Right cardiac atrium (tissue), 5 donors: ENCODE measurements at regions not wholly inside any gene's neighbourhood (a gene's known extent, or its start where the extent isn't known, plus 50 kb on each side); places are given as distances from the start of the nearest gene placed in this dataset.

Source experiments
- ATAC-seq, 2 donors: fragments of 200-7000 bp; cut with Tn5 transposase; one replicate each; pipeline versions ENCODE4 v1.8.0 to v1.9.1; 2020; ENCODE audit warnings: moderate library complexity in 2 of 2, mild to moderate bottlenecking in 1 of 2
- DNase-seq, 3 donors: peaks; one replicate each; pipeline ENCODE4 v3.0.0-alpha.2; 2020
- H3K27ac ChIP-seq: one replicate; pipeline ENCODE4 v1.5.1; 2013; ENCODE audit warnings: mild to moderate bottlenecking, low read length, control low read depth, moderate library complexity
- H3K27me3 ChIP-seq: one replicate; pipeline ENCODE4 v1.6.1; 2013; ENCODE audit not compliant: control insufficient read depth, insufficient read depth
- H3K4me1 ChIP-seq: one replicate; pipeline ENCODE4 v1.6.1; 2013; ENCODE audit warnings: low read length; ENCODE audit not compliant: control insufficient read depth, insufficient read depth
- H3K4me3 ChIP-seq: one replicate; pipeline ENCODE4 v1.5.1; 2013; ENCODE audit warnings: low read length, control low read depth
- H3K9me3 ChIP-seq: one replicate; pipeline ENCODE4 v1.6.1; 2013; ENCODE audit warnings: low read length; ENCODE audit not compliant: control insufficient read depth
- WGBS: extraction: QIAGEN DNeasy Blood & Tissue Kit; methylation state at CpG from one replicate; pipeline ENCODE4 v1.1.7; 2013; 5-methylcytosine and 5-hydroxymethylcytosine counted together
- intact Hi-C, 4 donors: fragments of 100-400 bp; cut with DNase I; formaldehyde crosslinking; loops; one replicate each; pipeline versions ENCODE4 v1.11.0 to v1.14.0; 2022 to 2023
- donor health status: healthy with polysubstance abuse.
- donor health status: DM: no; HTN: yes; CAD: no.
- donor health status: DM: no; HTN: no; CAD: no.
- donor health status: DM: no; HTN: yes; CAD: no; lungs with severe emphysema.
- donor health status: DM: yes; HTN: yes; CAD: no.

DNA sequence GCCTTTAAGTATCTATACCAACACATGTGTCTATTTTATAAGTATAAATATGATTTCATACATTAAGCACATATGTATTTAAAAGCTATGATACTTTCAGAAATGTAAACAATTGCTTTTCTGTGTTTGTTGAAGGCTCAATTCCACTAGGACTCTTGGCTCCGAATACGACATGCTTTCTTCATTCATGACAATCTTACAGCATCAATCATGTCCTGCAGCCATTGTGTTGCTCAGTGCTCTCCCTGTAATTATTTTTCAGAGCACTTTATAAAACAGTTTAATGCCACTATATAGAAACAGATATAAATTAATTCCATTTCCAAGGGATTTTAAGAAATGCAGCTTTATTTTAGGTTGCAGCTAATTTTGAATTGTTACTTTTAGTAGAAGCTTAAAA lies 167.3 kb downstream of the TAF11L14 start:
- intact Hi-C loops = no loop called here

GRCh38 chr5:17802256-17802655 lies 168.0 kb downstream of the TAF11L14 start:
- ATAC-seq = no peak
- H3K4me1 ChIP-seq = no peaks in the 10 kb centered on the region
- 49% methylated on average over 3 of the region's 3 CpGs for WGBS
- intact Hi-C loops = no loop called here
- H3K27ac ChIP-seq = no peak overlapping the region
- no peak for DNase-seq
- H3K9me3 ChIP-seq = peaks cover 2% of the 10 kb centered on the region
- H3K4me3 ChIP-seq = no peak overlapping the region
- H3K27me3 ChIP-seq = no peaks in the 10 kb centered on the region

More for the DNA sequence above, 167.3 kb downstream of the TAF11L14 start:
- no peaks in the 10 kb centered on the region for H3K4me1 ChIP-seq
- no peak for ATAC-seq
- H3K4me3 ChIP-seq = no peak overlapping the region
- peaks cover 2% of the 10 kb centered on the region for H3K9me3 ChIP-seq
- WGBS = 72% methylated on average over 2 of the region's 2 CpGs
- H3K27ac ChIP-seq = no peak overlapping the region
- H3K27me3 ChIP-seq = no peaks in the 10 kb centered on the region
- no peak for DNase-seq

- DNase-seq (no peak), ATAC-seq (no peak)
- Histone ChIP-seq H3K4me3 (no peak overlapping the region), H3K4me1 (no peaks in the 10 kb centered on the region), H3K27ac (no peak overlapping the region), H3K9me3 (peaks cover 2% of the 10 kb centered on the region), H3K27me3 (no peaks in the 10 kb centered on the region)
- intact Hi-C loops = no loop called here
Measured at GRCh38 chr5:17803971-17804370, 169.7 kb downstream of the TAF11L14 start.

DNA sequence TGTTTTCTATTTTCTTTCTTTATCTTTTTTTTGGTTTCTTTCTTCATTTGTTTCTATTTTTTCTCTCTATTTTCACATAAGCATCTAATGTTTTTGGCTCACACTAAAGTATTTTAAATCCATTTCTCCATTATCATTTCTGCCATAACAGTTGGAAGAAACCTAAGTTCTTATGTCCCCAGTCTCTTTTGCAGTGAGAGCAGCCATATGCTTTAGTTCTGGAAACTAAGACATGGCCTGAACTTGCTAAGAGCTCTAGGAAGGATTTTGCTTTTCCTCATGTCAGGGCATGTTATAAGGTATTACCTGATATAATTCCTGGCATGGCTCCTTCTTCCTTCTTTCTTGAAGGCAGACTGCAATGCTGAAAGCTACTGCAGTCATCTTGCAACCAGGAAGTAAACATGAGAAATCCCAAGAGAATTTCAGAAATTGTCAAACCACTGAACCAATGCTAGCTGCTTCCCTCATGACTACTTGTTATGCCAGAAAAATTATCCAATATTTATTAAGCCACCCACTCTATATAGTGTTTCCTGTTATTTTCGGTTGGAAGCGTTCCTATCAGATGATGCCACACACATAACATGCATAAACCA lies 171.1 kb downstream of the TAF11L14 start:
- Histone ChIP-seq H3K4me1 (no peaks in the 10 kb centered on the region), H3K9me3 (peaks cover 2% of the 10 kb centered on the region), H3K4me3 (no peak overlapping the region), H3K27ac (no peak overlapping the region), H3K27me3 (no peaks in the 10 kb centered on the region)
- ATAC-seq = no peak
- WGBS = 74% methylated on average over 2 of the region's 2 CpGs
- intact Hi-C loops = no loop called here
- DNase-seq = no peak

GRCh38 chr5:17806818-17807468 lies 172.7 kb downstream of the TAF11L14 start:
- intact Hi-C loops = no loop called here
- no peaks in the 10 kb centered on the region for H3K27me3 ChIP-seq
- peaks cover 2% of the 10 kb centered on the region for H3K9me3 ChIP-seq
- no peak overlapping the region for H3K27ac ChIP-seq
- ATAC-seq (no peak), DNase-seq (no peak)
- WGBS = 74% methylated on average over 5 of the region's 5 CpGs
- H3K4me1 ChIP-seq = no peaks in the 10 kb centered on the region
- H3K4me3 ChIP-seq = no peak overlapping the region

DNA sequence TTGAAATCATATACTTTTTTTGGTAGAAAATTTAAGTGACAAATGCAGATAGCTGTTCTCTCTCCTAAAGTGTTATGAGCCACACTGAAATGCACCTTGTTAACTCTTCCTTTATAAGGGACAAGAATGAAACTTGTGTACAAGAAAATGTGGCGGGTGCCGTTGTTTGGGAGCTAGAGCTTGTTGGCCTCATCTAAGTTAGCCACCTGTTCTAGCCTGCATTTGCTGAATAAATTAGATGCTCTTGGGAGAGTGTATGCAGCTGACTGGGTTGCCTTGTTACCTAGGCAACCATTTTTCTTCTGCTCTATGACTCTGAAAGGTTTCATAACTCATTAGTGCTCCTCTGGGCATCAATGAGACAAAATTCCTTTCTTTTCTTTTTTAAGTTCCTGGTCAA lies 174.3 kb downstream of the TAF11L14 start:
- no peak for DNase-seq
- intact Hi-C loops = no loop called here
- H3K27ac ChIP-seq = no peak overlapping the region
- H3K4me3 ChIP-seq = no peak overlapping the region
- 86% methylated on average over 2 of the region's 2 CpGs for WGBS
- H3K4me1 ChIP-seq = no peaks in the 10 kb centered on the region
- no peaks in the 10 kb centered on the region for H3K9me3 ChIP-seq
- no peaks in the 10 kb centered on the region for H3K27me3 ChIP-seq
- no peak for ATAC-seq

DNA sequence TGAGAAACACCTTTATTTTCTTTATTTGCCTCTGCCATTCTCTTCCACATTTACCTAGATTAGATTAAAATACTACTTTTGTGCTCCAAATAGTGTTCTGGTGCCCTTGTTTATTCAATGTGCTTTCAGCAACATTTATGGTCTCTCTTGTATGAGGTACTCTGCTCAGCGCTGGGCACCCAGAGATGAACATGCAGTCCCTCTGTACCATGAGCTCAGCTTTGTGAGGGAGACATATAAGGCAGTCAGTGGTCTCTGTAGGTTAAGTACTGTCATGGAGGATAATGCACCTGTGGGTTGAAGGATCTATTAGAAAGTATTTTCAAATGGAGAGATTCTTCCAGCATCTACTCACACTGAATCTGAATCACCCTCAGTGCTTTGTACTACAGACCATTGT lies 176.5 kb downstream of the TAF11L14 start:
- ATAC-seq = no peak
- Histone ChIP-seq H3K4me3 (no peak overlapping the region), H3K27me3 (no peaks in the 10 kb centered on the region), H3K4me1 (no peaks in the 10 kb centered on the region), H3K9me3 (no peaks in the 10 kb centered on the region), H3K27ac (no peak overlapping the region)
- WGBS = 83% methylated on average over 1 of the region's 1 CpG
- DNase-seq = no peak
- intact Hi-C loops = no loop called here

DNA sequence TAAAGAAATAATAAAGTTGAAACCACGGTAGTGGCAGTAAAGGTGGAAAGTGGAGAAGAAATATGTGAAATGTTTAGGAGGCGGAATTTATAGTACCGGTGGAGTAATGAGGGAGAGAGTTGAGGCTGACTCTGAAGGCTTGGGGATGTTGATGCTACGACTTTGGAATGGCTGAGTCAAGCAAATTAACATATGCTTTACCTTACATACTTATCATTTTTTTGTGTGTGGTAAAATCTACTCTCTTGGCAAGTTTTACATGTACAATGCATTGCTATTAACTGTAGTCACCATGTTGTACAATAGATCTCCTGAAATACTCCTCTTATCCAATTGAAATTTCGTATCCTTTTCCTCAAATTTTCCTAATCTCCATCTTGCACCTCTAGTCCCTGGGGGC lies 179.0 kb downstream of the TAF11L14 start:
- no peak for DNase-seq
- intact Hi-C loops = no loop called here
- Histone ChIP-seq H3K4me3 (no peak overlapping the region), H3K27ac (no peak overlapping the region), H3K27me3 (no peaks in the 10 kb centered on the region), H3K4me1 (no peaks in the 10 kb centered on the region), H3K9me3 (peaks cover 1% of the 10 kb centered on the region)
- no peak for ATAC-seq
- WGBS = 82% methylated on average over 5 of the region's 5 CpGs

- Histone ChIP-seq H3K27me3 (no peaks in the 10 kb centered on the region), H3K4me3 (no peak overlapping the region), H3K9me3 (peaks cover 4% of the 10 kb centered on the region), H3K27ac (no peak overlapping the region), H3K4me1 (no peaks in the 10 kb centered on the region)
- DNase-seq = no peak
- ATAC-seq = no peak
- intact Hi-C loops = no loop called here
- 70% methylated on average over 1 of the region's 1 CpG for WGBS
Measured at GRCh38 chr5:17816505-17816904, 182.2 kb downstream of the TAF11L14 start.

GRCh38 chr5:17816944-17817343 lies 182.7 kb downstream of the TAF11L14 start:
- peaks cover 4% of the 10 kb centered on the region for H3K9me3 ChIP-seq
- ATAC-seq (no peak), DNase-seq (no peak)
- no peaks in the 10 kb centered on the region for H3K27me3 ChIP-seq
- no peaks in the 10 kb centered on the region for H3K4me1 ChIP-seq
- no peak overlapping the region for H3K27ac ChIP-seq
- intact Hi-C loops = no loop called here
- H3K4me3 ChIP-seq = no peak overlapping the region
- WGBS = 78% methylated on average over 2 of the region's 2 CpGs

DNA sequence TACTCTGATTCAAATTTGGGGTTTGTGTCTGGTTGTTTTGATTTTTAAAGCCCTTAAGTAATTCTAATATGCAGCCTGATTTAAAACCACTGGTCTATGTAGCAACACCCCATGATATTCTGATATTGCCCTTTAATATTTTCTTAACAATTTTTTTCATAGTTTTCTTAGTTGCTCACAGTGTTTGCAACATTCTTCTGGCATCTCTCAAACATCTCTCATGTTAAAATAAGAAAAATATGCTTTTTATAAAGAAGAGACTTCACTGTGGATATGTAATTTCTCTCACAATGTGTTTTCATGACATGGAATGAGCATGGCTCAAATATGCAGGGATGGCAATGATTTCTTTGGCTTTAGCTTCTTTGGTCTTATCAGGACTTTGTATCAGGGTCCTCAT lies 183.7 kb downstream of the TAF11L14 start:
- DNase-seq (no peak), ATAC-seq (no peak)
- H3K27me3 ChIP-seq = no peaks in the 10 kb centered on the region
- H3K27ac ChIP-seq = no peak overlapping the region
- no peaks in the 10 kb centered on the region for H3K4me1 ChIP-seq
- intact Hi-C loops = no loop called here
- peaks cover 4% of the 10 kb centered on the region for H3K9me3 ChIP-seq
- H3K4me3 ChIP-seq = no peak overlapping the region

- no peak overlapping the region for H3K4me3 ChIP-seq
- no peak overlapping the region for H3K27ac ChIP-seq
- peaks cover 4% of the 10 kb centered on the region for H3K9me3 ChIP-seq
- 76% methylated on average over 5 of the region's 5 CpGs for WGBS
- ATAC-seq = no peak
- intact Hi-C loops = no loop called here
- DNase-seq = no peak
- no peaks in the 10 kb centered on the region for H3K27me3 ChIP-seq
- no peaks in the 10 kb centered on the region for H3K4me1 ChIP-seq
Measured at GRCh38 chr5:17819783-17820182, 185.5 kb downstream of the TAF11L14 start.
